HS-5 (cell line): ENCODE measurements at regions not wholly inside any gene's neighbourhood (a gene's known extent, or its start where the extent isn't known, plus 50 kb on each side); places are given as distances from the start of the nearest gene placed in this dataset.

ENCODE experiments used
- DNase-seq: peaks from one replicate; pipeline ENCODE4 v3.0.0-alpha.2; 2012; ENCODE audit warnings: low read depth

GRCh38 chr4:14177987-14178386 lies 550.5 kb upstream of the BOD1L1 start:
- no peak for DNase-seq

- DNase-seq: peak; percentile 34
Observed at GRCh38 chr4:14178421-14178820, 550.9 kb upstream of the BOD1L1 start.

- DNase-seq: no peak
Observed at GRCh38 chr4:14180166-14180565, 552.6 kb upstream of the BOD1L1 start.

GRCh38 chr4:14180983-14181601 lies 553.6 kb upstream of the BOD1L1 start:
- DNase-seq: no peak

GRCh38 chr4:14182148-14182547 lies 554.6 kb upstream of the BOD1L1 start:
- DNase-seq: no peak

- DNase-seq: no peak
Observed at GRCh38 chr4:14184265-14184664, 556.7 kb upstream of the BOD1L1 start.

GRCh38 chr4:14184767-14185166 lies 557.2 kb upstream of the BOD1L1 start:
- no peak for DNase-seq

- DNase-seq: no peak
Observed at GRCh38 chr4:14188214-14188613, 560.7 kb upstream of the BOD1L1 start.

- no peak for DNase-seq
Observed at GRCh38 chr4:14193601-14194000, 566.1 kb upstream of the BOD1L1 start.

- DNase-seq: no peak
Observed at GRCh38 chr4:14196131-14196530, 568.6 kb upstream of the BOD1L1 start.

GRCh38 chr4:14215116-14215770 lies 587.7 kb upstream of the BOD1L1 start:
- DNase-seq: no peak

GRCh38 chr4:14217401-14217800 lies 589.9 kb upstream of the BOD1L1 start:
- no peak for DNase-seq

GRCh38 chr4:14218641-14219040 lies 591.1 kb upstream of the BOD1L1 start:
- DNase-seq: no peak

- DNase-seq: no peak
Observed at GRCh38 chr4:14221176-14221575, 593.7 kb upstream of the BOD1L1 start.

GRCh38 chr4:14222377-14223029 lies 595.0 kb upstream of the BOD1L1 start:
- no peak for DNase-seq

GRCh38 chr4:14223461-14223860 lies 595.9 kb upstream of the BOD1L1 start:
- DNase-seq: no peak

- no peak for DNase-seq
Observed at GRCh38 chr4:14225688-14226207, 598.2 kb upstream of the BOD1L1 start.

GRCh38 chr4:14233126-14233525 lies 605.6 kb upstream of the BOD1L1 start:
- no peak for DNase-seq

- peak; percentile 5 for DNase-seq
Observed at GRCh38 chr4:14234307-14234706, 606.8 kb upstream of the BOD1L1 start.

- DNase-seq: no peak
Observed at GRCh38 chr4:14236359-14236758, 608.8 kb upstream of the BOD1L1 start.

GRCh38 chr4:14237911-14238310 lies 610.4 kb upstream of the BOD1L1 start:
- no peak for DNase-seq

GRCh38 chr4:14241574-14241973 lies 614.0 kb upstream of the BOD1L1 start:
- DNase-seq: no peak

- no peak for DNase-seq
Observed at GRCh38 chr4:14247767-14248166, 620.2 kb upstream of the BOD1L1 start.
